ENCODE measurements at regions not wholly inside any gene's neighbourhood (a gene's known extent, or its start where the extent isn't known, plus 50 kb on each side); places are given as distances from the start of the nearest gene placed in this dataset.

GRCh38 chrX:107560041-107560440 lies 68.3 kb upstream of the PRPS1 start:
- TF ChIP-seq POLR2A (IDR thresholded peaks at IDR 0.05) (no peak), CTCF (IDR thresholded peaks at IDR 0.05) (no peak)

Measured in right lobe of liver (tissue), 4 donors.